Gastrocnemius medialis (tissue), 4 donors: ENCODE measurements at regions not wholly inside any gene's neighbourhood (a gene's known extent, or its start where the extent isn't known, plus 50 kb on each side); places are given as distances from the start of the nearest gene placed in this dataset.

ENCODE experiments used
- ATAC-seq, 2 donors: fragments of 150-250 bp; one replicate each; pipeline ENCODE4 v1.9.1; 2016
- DNase-seq, 2 donors: peaks; one replicate each; pipeline ENCODE4 v3.0.0-alpha.2; 2019
- H3K27ac ChIP-seq, 4 donors: fragments of 200-600 bp; sonication (generic); 1 replicate in 1 of 4; 2 replicates in 3 of 4; pipeline ENCODE4 v1.5.1; 2016 to 2018; ENCODE audit warnings: mild to moderate bottlenecking in 2 of 4, moderate library complexity in 1 of 4
- H3K27me3 ChIP-seq, 3 donors: fragments of 200-600 bp; sonication (generic) in 2 of 3; 1 replicate in 1 of 3; 2 replicates in 2 of 3; pipeline versions ENCODE4 v1.5.1 to v1.6.0; 2016 to 2019; ENCODE audit warnings: mild to moderate bottlenecking in 1 of 3, moderate library complexity in 1 of 3
- H3K36me3 ChIP-seq, 2 donors: fragments of 200-600 bp; sonication (generic) in 1 of 2; one replicate each; pipeline ENCODE4 v1.5.1; 2017 to 2018
- H3K4me1 ChIP-seq, 2 donors: fragments of 200-600 bp; sonication (generic) in 1 of 2; one replicate each; pipeline ENCODE4 v1.5.1; 2016 to 2017; ENCODE audit warnings: mild to moderate bottlenecking in 2 of 2
- H3K4me3 ChIP-seq, 4 donors: fragments of 200-600 bp; sonication (generic) in 3 of 4; 1 replicate in 1 of 4; 2 replicates in 3 of 4; pipeline ENCODE4 v1.5.1; 2016 to 2019; ENCODE audit warnings: mild to moderate bottlenecking in 2 of 4
- H3K9me3 ChIP-seq, 3 donors: fragments of 200-600 bp; sonication (generic) in 2 of 3; 1 replicate in 1 of 3; 2 replicates in 2 of 3; pipeline ENCODE4 v1.5.1; 2016 to 2019
- POLR2A ChIP-seq, 2 donors: fragments of 450-650 bp; IDR thresholded peaks; one replicate each; pipeline ENCODE4 v1.6.1; 2017; ENCODE audit warnings: antibody characterized with exemption in 2 of 2, mild to moderate bottlenecking in 2 of 2, moderate library complexity in 2 of 2
- in situ Hi-C, 4 donors: fragments of 200-750 bp; cut with MboI; loops; one replicate each; pipeline versions ENCODE4 v1.15.0 to v1.8.0; 2017; ENCODE audit warnings: low sequenced_read_pairs in 4 of 4
- intact Hi-C: fragments of 100-400 bp; cut with DNase I; formaldehyde crosslinking; loops from one replicate; pipeline ENCODE4 v1.15.1; 2023; ENCODE audit warnings: low total_unique reads
- TF ChIP-seq, protein P1 (sequence below), 5 experiments: fragments of 450-650 bp in 3 of 5; fragments of 200-600 bp in 2 of 5; sonication (generic) in 2 of 5; IDR thresholded peaks in 4 of 5; conservative IDR thresholded peaks in 1 of 5; 1 replicate in 4 of 5; 2 replicates in 1 of 5; pipeline ENCODE4 v1.5.1; 2016 to 2019; ENCODE audit warnings: antibody characterized with exemption in 5 of 5, mild to moderate bottlenecking in 3 of 5, moderate library complexity in 3 of 5

GRCh38 chr5:176735383-176736265 is 74.7 kb upstream of the UNC5A start:
- Histone ChIP-seq H3K27me3 (peaks cover 0 to 55% (median 30%) of the 10 kb centered on the region in 3 donors), H3K9me3 (no peaks in the 10 kb centered on the region), H3K4me3 (no peak overlapping the region), H3K4me1 (no peaks in the 10 kb centered on the region), H3K27ac (no peak overlapping the region), H3K36me3 (no peaks in the 10 kb centered on the region)
- DNase-seq: no peak
- in situ Hi-C loops: no loop called here
- no peak for TF ChIP-seq POLR2A (IDR thresholded peaks at IDR 0.05)
- TF ChIP-seq, protein P1, sequence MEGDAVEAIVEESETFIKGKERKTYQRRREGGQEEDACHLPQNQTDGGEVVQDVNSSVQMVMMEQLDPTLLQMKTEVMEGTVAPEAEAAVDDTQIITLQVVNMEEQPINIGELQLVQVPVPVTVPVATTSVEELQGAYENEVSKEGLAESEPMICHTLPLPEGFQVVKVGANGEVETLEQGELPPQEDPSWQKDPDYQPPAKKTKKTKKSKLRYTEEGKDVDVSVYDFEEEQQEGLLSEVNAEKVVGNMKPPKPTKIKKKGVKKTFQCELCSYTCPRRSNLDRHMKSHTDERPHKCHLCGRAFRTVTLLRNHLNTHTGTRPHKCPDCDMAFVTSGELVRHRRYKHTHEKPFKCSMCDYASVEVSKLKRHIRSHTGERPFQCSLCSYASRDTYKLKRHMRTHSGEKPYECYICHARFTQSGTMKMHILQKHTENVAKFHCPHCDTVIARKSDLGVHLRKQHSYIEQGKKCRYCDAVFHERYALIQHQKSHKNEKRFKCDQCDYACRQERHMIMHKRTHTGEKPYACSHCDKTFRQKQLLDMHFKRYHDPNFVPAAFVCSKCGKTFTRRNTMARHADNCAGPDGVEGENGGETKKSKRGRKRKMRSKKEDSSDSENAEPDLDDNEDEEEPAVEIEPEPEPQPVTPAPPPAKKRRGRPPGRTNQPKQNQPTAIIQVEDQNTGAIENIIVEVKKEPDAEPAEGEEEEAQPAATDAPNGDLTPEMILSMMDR (IDR thresholded peaks at IDR 0.05 in 4 of 5, conservative IDR thresholded peaks at IDR 0.05 in 1 of 5): no peak
- ATAC-seq: no peak
- intact Hi-C loops: no loop called here

GRCh38 chr5:176736301-176736930 is 73.9 kb upstream of the UNC5A start:
- DNase-seq: no peak
- Histone ChIP-seq H3K27me3 (peaks cover 7 to 48% (median 27%) of the 10 kb centered on the region in 3 donors), H3K27ac (no peak overlapping the region), H3K36me3 (no peaks in the 10 kb centered on the region), H3K9me3 (no peaks in the 10 kb centered on the region), H3K4me3 (no peak overlapping the region), H3K4me1 (no peaks in the 10 kb centered on the region)
- intact Hi-C loops (no loop called here), in situ Hi-C loops (no loop called here)
- TF ChIP-seq, protein P1 (IDR thresholded peaks at IDR 0.05 in 4 of 5, conservative IDR thresholded peaks at IDR 0.05 in 1 of 5): no peak
- no peak for ATAC-seq

DNA sequence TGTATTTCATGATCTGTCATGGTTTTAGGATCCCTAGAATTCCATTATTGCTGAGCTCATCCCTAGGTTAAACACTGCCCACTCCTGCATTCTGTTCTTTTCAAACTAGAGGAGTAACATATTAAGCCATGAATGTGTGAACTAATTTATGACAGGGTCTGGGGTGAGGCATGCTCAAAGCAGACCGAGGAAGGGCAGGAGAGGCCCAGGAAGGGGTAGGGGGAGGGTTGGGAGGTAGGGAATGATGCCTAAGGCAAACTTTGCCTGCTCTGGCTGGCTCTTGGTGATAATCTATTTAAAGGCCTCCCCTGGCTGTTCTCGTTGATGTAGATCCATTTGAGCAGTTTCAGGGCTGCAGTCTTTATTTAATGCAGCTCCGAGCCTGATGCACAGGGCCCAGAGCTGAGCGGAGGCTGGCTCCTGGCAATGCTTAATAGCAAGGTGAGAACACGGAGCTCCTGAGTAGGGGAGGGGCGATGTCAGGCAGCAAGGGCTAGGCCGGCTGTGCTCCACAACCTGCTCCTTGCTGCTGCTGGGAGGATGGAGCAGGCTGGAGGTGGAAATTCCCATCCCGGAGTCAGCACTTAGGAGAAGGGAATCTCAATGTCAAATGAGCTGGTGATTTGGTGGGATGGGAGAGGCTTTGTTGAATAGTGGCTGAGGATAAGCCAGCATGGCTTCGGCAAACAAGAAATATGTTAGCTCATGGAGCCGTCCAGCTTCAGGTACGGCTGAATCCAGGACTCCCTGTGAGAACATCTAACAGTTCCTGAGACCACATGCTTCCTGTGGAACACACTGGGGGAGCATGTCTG is 73.2 kb upstream of the UNC5A start:
- ATAC-seq: no peak
- in situ Hi-C loops: no loop called here
- TF ChIP-seq POLR2A (IDR thresholded peaks at IDR 0.05): no peak
- TF ChIP-seq, protein P1 (IDR thresholded peaks at IDR 0.05 in 4 of 5, conservative IDR thresholded peaks at IDR 0.05 in 1 of 5): no peak
- no peaks in the 10 kb centered on the region for H3K4me1 ChIP-seq
- intact Hi-C loops: no loop called here
- H3K27ac ChIP-seq: no peak overlapping the region
- DNase-seq: no peak
- H3K9me3 ChIP-seq: no peaks in the 10 kb centered on the region
- H3K36me3 ChIP-seq: no peaks in the 10 kb centered on the region
- peaks cover 14 to 53% (median 29%) of the 10 kb centered on the region in 3 donors for H3K27me3 ChIP-seq
- no peak overlapping the region for H3K4me3 ChIP-seq

DNA sequence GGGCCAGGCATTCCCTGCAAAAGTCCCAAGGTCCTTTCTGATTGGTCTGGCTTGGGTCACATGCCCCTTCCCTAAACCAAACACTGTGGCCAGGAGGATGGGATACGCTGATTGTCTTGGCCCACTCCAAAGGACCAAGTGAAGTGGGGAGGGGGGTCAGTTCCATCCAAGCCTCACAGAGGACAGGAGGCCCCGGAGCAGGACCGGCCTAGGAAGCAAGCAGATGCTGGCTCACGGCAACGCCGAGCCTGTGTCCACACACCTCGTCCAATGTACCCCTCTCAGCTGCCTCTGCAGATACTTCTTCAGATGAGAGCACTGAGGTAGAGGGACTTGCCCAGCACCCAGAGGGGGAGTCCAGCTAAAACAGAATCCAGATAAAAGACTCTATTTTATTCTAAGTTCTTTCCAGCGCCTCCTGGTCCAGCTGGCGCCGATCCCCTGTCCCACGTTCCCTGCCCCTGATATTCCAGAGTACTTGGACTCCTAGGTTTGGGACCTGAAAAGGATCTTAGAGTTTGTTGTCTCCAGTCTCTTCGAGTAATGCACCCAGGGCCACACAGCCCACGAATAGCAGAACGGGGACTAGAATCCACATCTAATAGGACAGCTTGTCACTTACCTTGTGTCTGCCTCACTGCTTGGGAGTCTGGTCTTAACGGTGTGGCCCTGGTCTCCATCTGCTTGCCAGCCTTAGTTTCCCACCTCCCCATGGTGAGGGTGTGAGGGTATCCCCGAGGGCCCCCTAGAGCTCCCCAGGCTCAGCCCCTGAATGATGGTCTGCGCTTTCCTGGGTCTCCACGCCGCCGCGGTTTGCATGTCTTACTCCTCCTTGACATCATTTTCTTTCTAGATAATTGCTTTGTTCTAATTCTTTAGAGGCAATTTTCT is 72.4 kb upstream of the UNC5A start:
- TF ChIP-seq, protein P1 (IDR thresholded peaks at IDR 0.05 in 4 of 5, conservative IDR thresholded peaks at IDR 0.05 in 1 of 5): no peak
- no peak for TF ChIP-seq POLR2A (IDR thresholded peaks at IDR 0.05)
- H3K4me3 ChIP-seq: no peak overlapping the region
- no peaks in the 10 kb centered on the region for H3K9me3 ChIP-seq
- peaks cover 23 to 51% (median 37%) of the 10 kb centered on the region in 3 donors for H3K27me3 ChIP-seq
- intact Hi-C loops: no loop called here
- no peaks in the 10 kb centered on the region for H3K4me1 ChIP-seq
- H3K27ac ChIP-seq: no peak overlapping the region
- ATAC-seq: no peak
- in situ Hi-C loops: no loop called here
- no peaks in the 10 kb centered on the region for H3K36me3 ChIP-seq
- DNase-seq: no peak
